ENCODE measurements at regions not wholly inside any gene's neighbourhood (a gene's known extent, or its start where the extent isn't known, plus 50 kb on each side); places are given as distances from the start of the nearest gene placed in this dataset.

DNA sequence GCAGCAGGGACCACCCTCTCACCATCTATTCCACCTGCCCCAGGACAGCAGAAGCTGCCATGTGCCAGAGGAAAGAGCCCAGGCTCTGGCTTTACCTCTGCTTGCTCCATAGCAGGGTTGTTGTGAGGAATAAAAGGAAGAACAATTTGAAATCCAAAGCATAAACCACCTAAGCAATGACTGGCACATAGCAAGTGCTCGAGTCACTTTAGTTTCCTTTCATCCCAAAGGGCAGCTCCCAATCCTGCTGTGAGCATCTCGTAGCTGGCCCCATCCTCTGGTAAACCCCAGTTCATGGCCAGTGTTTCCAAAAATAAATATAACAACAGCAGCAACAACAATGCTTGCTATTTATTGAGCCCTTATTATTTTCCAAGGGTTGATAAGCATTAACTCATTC, 923.5 kb downstream of the EPHA4 start:
- Mint-ChIP-seq H3K36me3 (ENCODE audit: insufficient read depth in 1 of 3, low read depth in 3 of 3) (no peaks in the 10 kb centered on the region), H3K27me3 (ENCODE audit: low read depth) (no peaks in the 10 kb centered on the region; the same call in none of the 2 replicates), H3K4me1 (peaks cover 4 to 10% of the 10 kb centered on the region in 2 experiments), H3K4me3 (no peak overlapping the region), H3K9me3 (no peaks in the 10 kb centered on the region), H3K27ac (no peak overlapping the region)
- Histone ChIP-seq H3K9ac (ENCODE audit: extremely low read depth, insufficient read length, low read length) (no peak overlapping the region), H4K20me1 (ENCODE audit: control insufficient read depth, insufficient read depth, insufficient read length) (no peaks in the 10 kb centered on the region), H2BK15ac (ENCODE audit: low read depth, low read length) (no peak overlapping the region), H3K79me1 (ENCODE audit: insufficient read depth, low read depth, low read length, poor library complexity, severe bottlenecking) (no peaks in the 10 kb centered on the region), H2BK120ac (ENCODE audit: low read depth, low read length, poor library complexity, severe bottlenecking) (no peak overlapping the region), H3K18ac (ENCODE audit: insufficient read length, low read depth, low read length) (no peak overlapping the region), H3K4ac (ENCODE audit: low read depth, low read length) (no peak overlapping the region), H2BK20ac (ENCODE audit: low read depth, low read length, poor library complexity, severe bottlenecking) (no peak overlapping the region), H3K27ac (ENCODE audit: insufficient read length, low read depth, low read length) (no peak overlapping the region), H3K4me2 (ENCODE audit: insufficient read depth, insufficient read length, low read length) (no peak overlapping the region), H4K91ac (ENCODE audit: insufficient read length, low read depth, low read length) (no peak overlapping the region), H3K56ac (ENCODE audit: insufficient read length, low read depth, low read length) (no peak overlapping the region), H3K23me2 (ENCODE audit: insufficient read length, low read depth, low read length, poor library complexity, severe bottlenecking) (no peaks in the 10 kb centered on the region), H3K79me2 (ENCODE audit: insufficient read depth, low read length) (no peaks in the 10 kb centered on the region), H4K5ac (ENCODE audit: insufficient read length, low read depth, low read length) (no peak overlapping the region), H3K14ac (ENCODE audit: insufficient read depth, low read length) (no peak overlapping the region), H3K23ac (ENCODE audit: insufficient read length, low read depth, low read length) (no peak overlapping the region), H2BK5ac (ENCODE audit: insufficient read length, low read length) (no peak overlapping the region), H3K27me3 (ENCODE audit: insufficient read depth, low read length) (no peaks in the 10 kb centered on the region), H4K8ac (replicated peaks; ENCODE audit: insufficient read length, low read depth, low read length) (no peak overlapping the region), H3K9me3 (ENCODE audit: control insufficient read depth, low read depth, low read length) (no peaks in the 10 kb centered on the region), H2AFZ (ENCODE audit: low read length) (no peak overlapping the region), H2BK12ac (ENCODE audit: insufficient read length, low read depth, low read length) (no peak overlapping the region), H3K4me1 (ENCODE audit: insufficient read depth, low read length) (no peaks in the 10 kb centered on the region; the same call in 1 of the 2 replicates), H3T11ph (ENCODE audit: low read length) (no peak overlapping the region), H2AK5ac (ENCODE audit: insufficient read length, low read length) (no peak overlapping the region)
- DNase-seq: no peak
- TF ChIP-seq, protein P1, sequence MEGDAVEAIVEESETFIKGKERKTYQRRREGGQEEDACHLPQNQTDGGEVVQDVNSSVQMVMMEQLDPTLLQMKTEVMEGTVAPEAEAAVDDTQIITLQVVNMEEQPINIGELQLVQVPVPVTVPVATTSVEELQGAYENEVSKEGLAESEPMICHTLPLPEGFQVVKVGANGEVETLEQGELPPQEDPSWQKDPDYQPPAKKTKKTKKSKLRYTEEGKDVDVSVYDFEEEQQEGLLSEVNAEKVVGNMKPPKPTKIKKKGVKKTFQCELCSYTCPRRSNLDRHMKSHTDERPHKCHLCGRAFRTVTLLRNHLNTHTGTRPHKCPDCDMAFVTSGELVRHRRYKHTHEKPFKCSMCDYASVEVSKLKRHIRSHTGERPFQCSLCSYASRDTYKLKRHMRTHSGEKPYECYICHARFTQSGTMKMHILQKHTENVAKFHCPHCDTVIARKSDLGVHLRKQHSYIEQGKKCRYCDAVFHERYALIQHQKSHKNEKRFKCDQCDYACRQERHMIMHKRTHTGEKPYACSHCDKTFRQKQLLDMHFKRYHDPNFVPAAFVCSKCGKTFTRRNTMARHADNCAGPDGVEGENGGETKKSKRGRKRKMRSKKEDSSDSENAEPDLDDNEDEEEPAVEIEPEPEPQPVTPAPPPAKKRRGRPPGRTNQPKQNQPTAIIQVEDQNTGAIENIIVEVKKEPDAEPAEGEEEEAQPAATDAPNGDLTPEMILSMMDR (conservative IDR thresholded peaks at IDR 0.05): no peak
- no CpG with 5 or more reads among the region's 2 CpGs for WGBS (ENCODE audit: extremely low coverage, insufficient read length, low lambda C conversion rate)
